Kidney glomerular epithelial cell (primary cell): ENCODE measurements at regions not wholly inside any gene's neighbourhood (a gene's known extent, or its start where the extent isn't known, plus 50 kb on each side); places are given as distances from the start of the nearest gene placed in this dataset.
A peak's percentile ranks its signal among the peaks of the same experiment; 100 is the strongest.

Experiments used
- DNase-seq: peaks from one replicate; lab custom pipeline; 2025; lab: John Stamatoyannopoulos, UW

- no peak for DNase-seq
Measured at GRCh38 chr22:48838376-48838775, 989.3 kb downstream of the BRD1 start.

GRCh38 chr22:48837341-48837935, 990.2 kb downstream of the BRD1 start:
- no peak for DNase-seq

- no peak for DNase-seq
Measured at GRCh38 chr22:48836673-48837340, 990.9 kb downstream of the BRD1 start.

GRCh38 chr22:48835857-48836672, 991.6 kb downstream of the BRD1 start:
- no peak for DNase-seq

GRCh38 chr22:48835364-48835763, 992.3 kb downstream of the BRD1 start:
- no peak for DNase-seq

- DNase-seq: no peak
Measured at GRCh38 chr22:48834404-48834803, 993.3 kb downstream of the BRD1 start.

GRCh38 chr22:48832592-48832991, 995.1 kb downstream of the BRD1 start:
- DNase-seq: no peak

GRCh38 chr22:48829908-48830307, 997.8 kb downstream of the BRD1 start:
- no peak for DNase-seq

- DNase-seq: no peak
Measured at GRCh38 chr22:48828688-48829087, 999.0 kb downstream of the BRD1 start.

GRCh38 chr22:48827904-48828555, 999.6 kb downstream of the BRD1 start:
- no peak for DNase-seq

GRCh38 chr22:48827268-48827846, 1000.3 kb downstream of the BRD1 start:
- peak; percentile 1 for DNase-seq

GRCh38 chr22:48826546-48826945, 1001.1 kb downstream of the BRD1 start:
- no peak for DNase-seq

GRCh38 chr22:48825802-48826520, 1001.7 kb downstream of the BRD1 start:
- no peak for DNase-seq

- DNase-seq: no peak
Measured at GRCh38 chr22:48824712-48825651, 1002.7 kb downstream of the BRD1 start.

GRCh38 chr22:48823941-48824340, 1003.7 kb downstream of the BRD1 start:
- DNase-seq: no peak

- no peak for DNase-seq
Measured at GRCh38 chr22:48822278-48823233, 1005.1 kb downstream of the BRD1 start.

- no peak for DNase-seq
Measured at GRCh38 chr22:48821727-48822126, 1005.9 kb downstream of the BRD1 start.

GRCh38 chr22:48821346-48821690, 1006.4 kb downstream of the BRD1 start:
- no peak for DNase-seq
